Duodenal mucosa (tissue), 2 donors: ENCODE measurements at regions not wholly inside any gene's neighbourhood (a gene's known extent, or its start where the extent isn't known, plus 50 kb on each side); places are given as distances from the start of the nearest gene placed in this dataset.

ENCODE experiments used
- H3K27ac ChIP-seq: one replicate; pipeline ENCODE4 v1.7.0; 2013; ENCODE audit warnings: low read depth, low read length
- H3K27me3 ChIP-seq, 2 donors: one replicate each; pipeline ENCODE4 v1.7.0; 2013; ENCODE audit warnings: low read length in 2 of 2, control low read depth in 1 of 2; ENCODE audit not compliant: insufficient read depth in 2 of 2, control insufficient read depth in 1 of 2
- H3K36me3 ChIP-seq, 2 donors: one replicate each; pipeline ENCODE4 v1.7.0; 2013; ENCODE audit warnings: low read length in 2 of 2, control low read depth in 1 of 2; ENCODE audit not compliant: insufficient read depth in 2 of 2, control insufficient read depth in 1 of 2
- H3K4me1 ChIP-seq, 2 donors: one replicate each; pipeline ENCODE4 v1.7.0; 2013; ENCODE audit warnings: low read length in 2 of 2, control low read depth in 1 of 2; ENCODE audit not compliant: insufficient read depth in 2 of 2, control insufficient read depth in 1 of 2
- H3K4me3 ChIP-seq, 2 donors: one replicate each; pipeline ENCODE4 v1.7.0; 2013; ENCODE audit warnings: low read length in 2 of 2, low read depth in 1 of 2
- H3K9ac ChIP-seq, 2 donors: one replicate each; pipeline ENCODE4 v1.7.0; 2013; ENCODE audit warnings: low read length in 2 of 2, low read depth in 1 of 2
- H3K9me3 ChIP-seq, 2 donors: one replicate each; pipeline ENCODE4 v1.7.0; 2013; ENCODE audit warnings: low read length in 2 of 2, control low read depth in 1 of 2; ENCODE audit not compliant: control insufficient read depth in 1 of 2

- Histone ChIP-seq H3K9ac (no peak overlapping the region), H3K27me3 (no peaks in the 10 kb centered on the region), H3K36me3 (no peaks in the 10 kb centered on the region), H3K27ac (no peak overlapping the region), H3K9me3 (peaks cover 11 to 12% of the 10 kb centered on the region in 2 donors), H3K4me3 (no peak overlapping the region), H3K4me1 (no peaks in the 10 kb centered on the region)
Measured at GRCh38 chr4:63541828-63542227, 867.4 kb downstream of the TECRL start.

DNA sequence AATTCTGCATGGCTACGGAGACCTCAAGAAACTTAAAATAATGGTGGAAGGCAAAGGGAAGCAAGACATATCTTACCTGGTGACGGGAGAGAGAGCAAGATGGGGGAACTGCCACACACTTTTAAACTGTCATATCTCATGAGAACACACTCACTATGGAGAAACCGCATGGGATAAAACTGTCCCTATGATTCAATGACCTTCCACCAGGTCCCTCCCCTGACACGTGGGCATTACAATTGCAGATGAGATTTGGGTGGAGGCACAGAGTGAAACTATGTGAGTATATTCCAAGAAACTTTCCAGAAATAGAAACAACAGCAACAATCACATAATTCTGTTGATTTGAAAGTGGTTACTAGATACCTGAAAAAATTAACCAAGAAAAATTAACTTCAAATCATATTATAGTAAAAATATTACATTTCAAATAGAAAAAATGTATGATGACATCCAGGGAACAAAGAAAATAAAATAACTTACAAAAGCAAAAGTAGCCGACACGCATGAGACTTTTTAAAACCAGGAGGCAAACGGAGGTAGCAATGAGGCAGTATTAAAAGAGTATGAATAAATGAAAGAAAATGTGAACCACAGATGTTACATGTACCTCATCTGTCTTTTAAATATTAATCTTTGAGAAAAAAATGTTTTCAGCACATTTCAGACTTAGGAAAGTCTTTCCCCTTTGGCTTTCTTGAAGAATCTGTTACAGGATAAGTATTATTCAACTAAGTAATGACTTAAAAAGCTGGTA is 879.5 kb downstream of the TECRL start:
- Histone ChIP-seq H3K27ac (no peak overlapping the region), H3K9me3 (no peaks in the 10 kb centered on the region), H3K27me3 (no peaks in the 10 kb centered on the region), H3K9ac (no peak overlapping the region), H3K36me3 (no peaks in the 10 kb centered on the region), H3K4me1 (no peaks in the 10 kb centered on the region), H3K4me3 (no peak overlapping the region)

DNA sequence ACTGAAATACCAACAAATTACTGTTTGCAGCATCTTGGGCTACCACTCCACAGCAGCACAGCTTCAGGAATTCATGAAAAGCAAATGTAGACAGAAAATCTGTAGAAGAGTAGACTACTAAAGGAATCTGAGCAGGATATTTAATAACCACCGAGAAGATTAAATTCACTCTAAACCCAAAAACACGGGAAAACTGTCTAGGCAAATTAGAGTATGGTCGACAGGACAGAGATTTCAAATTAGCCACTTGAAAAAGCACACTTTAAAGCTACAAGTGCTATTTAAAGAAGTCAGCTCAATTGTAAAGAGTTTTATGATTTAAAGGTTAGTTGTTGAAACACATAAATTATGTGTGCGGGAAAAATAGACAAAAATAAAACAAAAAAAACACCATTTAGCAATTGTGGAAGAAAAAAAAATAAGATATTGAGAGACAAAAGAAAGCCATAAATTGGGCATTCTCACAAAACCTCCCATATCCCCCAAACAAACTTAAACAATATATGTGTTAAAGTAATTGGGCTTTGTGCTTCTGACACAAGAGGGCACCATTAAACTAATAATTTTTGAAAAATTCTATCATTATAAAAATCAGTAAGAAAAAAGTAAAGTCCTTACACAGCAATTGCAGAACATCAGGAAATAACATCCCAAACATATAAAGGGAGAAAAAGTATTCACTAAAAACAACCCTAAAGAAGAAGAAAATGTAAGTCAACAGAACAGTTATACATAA is 880.8 kb downstream of the TECRL start:
- Histone ChIP-seq H3K36me3 (no peaks in the 10 kb centered on the region), H3K9ac (no peak overlapping the region), H3K9me3 (no peaks in the 10 kb centered on the region), H3K4me1 (no peaks in the 10 kb centered on the region), H3K27me3 (no peaks in the 10 kb centered on the region), H3K27ac (no peak overlapping the region), H3K4me3 (no peak overlapping the region)

- Histone ChIP-seq H3K4me3 (no peak overlapping the region), H3K4me1 (no peaks in the 10 kb centered on the region), H3K9me3 (peaks cover 0 to 3% of the 10 kb centered on the region in 2 donors), H3K27me3 (no peaks in the 10 kb centered on the region), H3K9ac (no peak overlapping the region), H3K36me3 (no peaks in the 10 kb centered on the region), H3K27ac (no peak overlapping the region)
Measured at GRCh38 chr4:63526251-63526650, 883.0 kb downstream of the TECRL start.

DNA sequence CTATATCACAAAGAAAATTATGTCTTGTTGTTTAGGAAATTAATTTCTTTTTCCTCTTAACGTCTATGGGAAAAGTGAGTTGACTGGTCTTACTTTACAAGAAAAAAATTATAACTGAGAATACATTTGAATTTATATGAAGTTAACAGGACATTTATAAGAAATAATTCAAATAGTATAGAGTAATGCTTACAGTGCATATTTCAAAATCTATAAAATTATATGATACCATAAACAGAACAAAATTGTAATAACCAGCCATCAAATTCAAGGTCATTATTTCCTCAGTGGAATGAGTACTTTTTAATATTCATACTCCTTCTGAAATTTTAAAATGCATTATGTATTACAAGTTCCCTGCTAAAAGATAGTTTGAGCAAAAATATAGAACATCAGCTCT is 884.5 kb downstream of the TECRL start:
- Histone ChIP-seq H3K27me3 (no peaks in the 10 kb centered on the region), H3K4me1 (no peaks in the 10 kb centered on the region), H3K9ac (no peak overlapping the region), H3K9me3 (peaks cover 0 to 6% of the 10 kb centered on the region in 2 donors), H3K4me3 (no peak overlapping the region), H3K36me3 (no peaks in the 10 kb centered on the region), H3K27ac (no peak overlapping the region)

DNA sequence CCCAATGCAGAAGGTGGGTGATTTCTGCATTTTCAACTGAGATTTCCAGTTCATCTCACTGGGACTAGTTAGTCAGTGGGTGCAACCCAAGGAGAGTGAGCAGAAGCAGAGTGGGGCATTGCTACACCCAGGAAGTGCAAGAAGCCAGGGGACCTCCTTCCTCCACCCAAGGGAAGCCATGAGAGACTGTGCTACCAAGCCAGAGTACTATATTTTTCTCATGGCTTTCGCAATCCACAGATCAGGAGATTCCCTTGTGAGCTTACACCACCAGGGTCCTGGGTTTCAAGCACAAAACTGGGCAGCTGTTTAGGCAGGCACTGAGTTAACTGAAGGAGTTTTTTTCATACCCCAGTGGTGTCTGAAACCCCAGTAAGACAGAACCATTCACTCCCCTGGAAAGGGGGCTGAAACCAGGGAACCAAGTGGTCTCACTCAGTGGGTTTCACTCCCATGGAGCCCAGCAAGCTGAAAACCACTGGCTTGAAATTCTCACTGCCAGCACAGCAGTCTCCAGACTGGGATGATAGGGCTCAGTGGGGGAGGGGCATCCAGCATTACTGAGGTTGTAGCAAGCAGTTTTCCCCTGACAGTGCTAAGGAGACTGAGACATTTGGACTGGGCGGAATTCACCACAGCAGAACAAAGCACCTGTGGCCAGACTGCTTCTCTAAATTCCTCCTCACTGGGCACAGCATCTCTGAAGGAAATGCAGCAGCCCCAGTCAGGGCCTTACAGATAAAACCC is 903.4 kb downstream of the TECRL start:
- no peaks in the 10 kb centered on the region for H3K4me1 ChIP-seq
- peaks cover 3 to 5% of the 10 kb centered on the region in 2 donors for H3K9me3 ChIP-seq
- no peaks in the 10 kb centered on the region for H3K27me3 ChIP-seq
- no peak overlapping the region for H3K27ac ChIP-seq
- no peaks in the 10 kb centered on the region for H3K36me3 ChIP-seq
- H3K4me3 ChIP-seq: no peak overlapping the region
- no peak overlapping the region for H3K9ac ChIP-seq

- Histone ChIP-seq H3K4me1 (no peaks in the 10 kb centered on the region), H3K9me3 (peaks cover 0 to 8% of the 10 kb centered on the region in 2 donors), H3K27ac (no peak overlapping the region), H3K9ac (no peak overlapping the region), H3K36me3 (no peaks in the 10 kb centered on the region), H3K27me3 (no peaks in the 10 kb centered on the region), H3K4me3 (no peak overlapping the region)
Measured at GRCh38 chr4:63493265-63493664, 916.0 kb downstream of the TECRL start.

DNA sequence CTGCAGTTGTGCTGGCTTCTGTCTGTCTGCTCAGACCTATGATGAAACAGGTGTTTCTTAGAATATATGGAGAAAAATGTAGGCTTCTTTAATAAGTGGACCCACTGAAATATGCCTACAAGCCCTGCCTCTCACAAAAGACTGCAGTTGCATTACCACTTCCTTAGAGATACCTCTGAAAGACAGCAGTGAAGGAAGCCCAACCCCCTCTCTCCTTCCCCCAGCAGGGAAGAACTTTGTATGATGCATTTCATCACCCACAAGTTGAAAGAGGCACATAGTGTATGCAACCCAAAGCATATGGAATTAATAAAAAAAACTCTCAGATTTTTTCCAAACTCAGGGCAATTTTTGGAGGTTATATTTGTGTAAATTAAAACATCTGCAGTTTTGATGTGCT is 916.7 kb downstream of the TECRL start:
- peaks cover 2 to 8% of the 10 kb centered on the region in 2 donors for H3K9me3 ChIP-seq
- H3K4me1 ChIP-seq: no peaks in the 10 kb centered on the region
- H3K4me3 ChIP-seq: no peak overlapping the region
- H3K27me3 ChIP-seq: no peaks in the 10 kb centered on the region
- no peak overlapping the region for H3K27ac ChIP-seq
- no peaks in the 10 kb centered on the region for H3K36me3 ChIP-seq
- no peak overlapping the region for H3K9ac ChIP-seq

GRCh38 chr4:63464393-63464792 is 944.9 kb downstream of the TECRL start:
- Histone ChIP-seq H3K27ac (no peak overlapping the region), H3K36me3 (no peaks in the 10 kb centered on the region), H3K9ac (no peak overlapping the region), H3K4me1 (no peaks in the 10 kb centered on the region), H3K4me3 (no peak overlapping the region), H3K9me3 (peaks cover 2 to 6% of the 10 kb centered on the region in 2 donors), H3K27me3 (no peaks in the 10 kb centered on the region)

GRCh38 chr4:63460075-63460474 is 949.2 kb downstream of the TECRL start:
- Histone ChIP-seq H3K36me3 (no peaks in the 10 kb centered on the region), H3K4me3 (no peak overlapping the region), H3K9me3 (peaks cover 2 to 6% of the 10 kb centered on the region in 2 donors), H3K27ac (no peak overlapping the region), H3K9ac (no peak overlapping the region), H3K4me1 (no peaks in the 10 kb centered on the region), H3K27me3 (no peaks in the 10 kb centered on the region)
